ENCODE measurements at regions not wholly inside any gene's neighbourhood (a gene's known extent, or its start where the extent isn't known, plus 50 kb on each side); places are given as distances from the start of the nearest gene placed in this dataset.

DNA sequence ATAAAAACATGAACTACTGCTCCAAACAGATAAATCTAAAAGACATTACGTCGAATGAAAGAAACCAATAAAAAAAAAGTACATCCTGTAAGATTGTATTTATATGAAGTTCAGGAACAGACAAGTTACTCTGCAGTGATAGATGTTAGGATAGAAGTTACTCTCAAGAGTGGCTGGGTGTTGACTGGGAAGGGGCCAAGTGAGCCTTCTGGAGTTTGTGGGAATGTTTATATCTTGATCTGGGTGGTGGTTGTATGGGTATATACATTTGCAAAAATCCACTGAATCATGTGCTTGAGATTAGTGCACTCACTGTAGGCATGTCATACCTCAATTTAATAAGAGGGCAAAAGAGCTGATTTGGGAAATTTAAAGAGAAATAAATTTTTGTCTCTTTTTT lies 485.8 kb downstream of the ARHGEF28 start:
- no peak overlapping the region for H3K27ac Mint-ChIP-seq
- TF ChIP-seq, protein P1, sequence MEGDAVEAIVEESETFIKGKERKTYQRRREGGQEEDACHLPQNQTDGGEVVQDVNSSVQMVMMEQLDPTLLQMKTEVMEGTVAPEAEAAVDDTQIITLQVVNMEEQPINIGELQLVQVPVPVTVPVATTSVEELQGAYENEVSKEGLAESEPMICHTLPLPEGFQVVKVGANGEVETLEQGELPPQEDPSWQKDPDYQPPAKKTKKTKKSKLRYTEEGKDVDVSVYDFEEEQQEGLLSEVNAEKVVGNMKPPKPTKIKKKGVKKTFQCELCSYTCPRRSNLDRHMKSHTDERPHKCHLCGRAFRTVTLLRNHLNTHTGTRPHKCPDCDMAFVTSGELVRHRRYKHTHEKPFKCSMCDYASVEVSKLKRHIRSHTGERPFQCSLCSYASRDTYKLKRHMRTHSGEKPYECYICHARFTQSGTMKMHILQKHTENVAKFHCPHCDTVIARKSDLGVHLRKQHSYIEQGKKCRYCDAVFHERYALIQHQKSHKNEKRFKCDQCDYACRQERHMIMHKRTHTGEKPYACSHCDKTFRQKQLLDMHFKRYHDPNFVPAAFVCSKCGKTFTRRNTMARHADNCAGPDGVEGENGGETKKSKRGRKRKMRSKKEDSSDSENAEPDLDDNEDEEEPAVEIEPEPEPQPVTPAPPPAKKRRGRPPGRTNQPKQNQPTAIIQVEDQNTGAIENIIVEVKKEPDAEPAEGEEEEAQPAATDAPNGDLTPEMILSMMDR (IDR thresholded peaks at IDR 0.05) = no peak
- H3K4me1 Mint-ChIP-seq (ENCODE audit: low read depth) = no peaks in the 10 kb centered on the region
- peaks cover 9% of the 10 kb centered on the region for H3K27me3 Mint-ChIP-seq (ENCODE audit: insufficient read depth)
- no peak overlapping the region for H3K4me3 Mint-ChIP-seq
- DNase-seq = no peak
- no peaks in the 10 kb centered on the region for H3K36me3 Mint-ChIP-seq (ENCODE audit: low read depth)
- no peaks in the 10 kb centered on the region for H3K9me3 Mint-ChIP-seq

DNA sequence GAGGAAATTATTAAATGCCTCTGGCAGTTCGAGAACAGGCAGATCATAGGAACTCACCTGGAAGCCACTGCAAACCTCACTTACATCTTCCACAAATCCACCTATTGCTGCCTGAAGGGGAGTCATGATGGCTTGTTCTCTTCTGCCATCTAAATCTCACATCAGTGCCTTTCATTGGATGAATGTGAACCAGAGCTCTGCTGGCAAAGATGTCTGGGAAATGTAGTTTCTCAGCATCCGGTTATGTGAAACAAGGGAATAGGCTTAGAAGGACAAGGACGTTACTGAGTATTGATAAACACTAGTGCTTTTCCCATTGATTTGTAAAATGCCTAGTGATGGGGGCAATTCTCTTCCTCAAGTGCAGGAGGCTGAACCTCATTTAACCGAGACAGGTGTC lies 483.3 kb downstream of the ARHGEF28 start:
- Mint-ChIP-seq H3K27me3 (ENCODE audit: insufficient read depth) (peaks cover 13% of the 10 kb centered on the region), H3K4me3 (no peak overlapping the region), H3K4me1 (ENCODE audit: low read depth) (no peaks in the 10 kb centered on the region), H3K27ac (no peak overlapping the region), H3K36me3 (ENCODE audit: low read depth) (no peaks in the 10 kb centered on the region), H3K9me3 (no peaks in the 10 kb centered on the region)
- TF ChIP-seq, protein P1 (IDR thresholded peaks at IDR 0.05) = no peak
- no peak for DNase-seq

DNA sequence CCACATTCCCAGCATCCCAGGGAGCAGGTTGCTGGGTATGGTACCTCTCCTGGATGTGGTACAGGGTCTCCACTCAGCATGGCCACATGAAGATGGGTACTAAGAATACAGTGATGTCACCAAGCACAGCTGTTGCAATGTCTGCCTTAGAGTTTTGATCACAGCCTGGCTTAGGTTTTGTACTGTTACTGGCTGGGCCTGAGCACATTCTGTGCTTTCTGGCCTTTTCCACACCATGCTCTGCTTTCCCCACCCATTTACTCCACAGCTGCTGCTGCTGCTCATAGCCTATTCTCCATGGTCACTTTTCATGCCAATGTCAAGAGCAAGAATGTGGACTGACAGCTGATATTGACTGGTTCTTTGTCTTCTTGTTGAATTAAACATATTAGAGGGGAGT lies 481.9 kb downstream of the ARHGEF28 start:
- DNase-seq = no peak
- Mint-ChIP-seq H3K27me3 (ENCODE audit: insufficient read depth) (peaks cover 13% of the 10 kb centered on the region), H3K4me1 (ENCODE audit: low read depth) (no peaks in the 10 kb centered on the region), H3K27ac (no peak overlapping the region), H3K9me3 (no peaks in the 10 kb centered on the region), H3K36me3 (ENCODE audit: low read depth) (no peaks in the 10 kb centered on the region), H3K4me3 (no peak overlapping the region)
- TF ChIP-seq, protein P1 (IDR thresholded peaks at IDR 0.05) = no peak

DNA sequence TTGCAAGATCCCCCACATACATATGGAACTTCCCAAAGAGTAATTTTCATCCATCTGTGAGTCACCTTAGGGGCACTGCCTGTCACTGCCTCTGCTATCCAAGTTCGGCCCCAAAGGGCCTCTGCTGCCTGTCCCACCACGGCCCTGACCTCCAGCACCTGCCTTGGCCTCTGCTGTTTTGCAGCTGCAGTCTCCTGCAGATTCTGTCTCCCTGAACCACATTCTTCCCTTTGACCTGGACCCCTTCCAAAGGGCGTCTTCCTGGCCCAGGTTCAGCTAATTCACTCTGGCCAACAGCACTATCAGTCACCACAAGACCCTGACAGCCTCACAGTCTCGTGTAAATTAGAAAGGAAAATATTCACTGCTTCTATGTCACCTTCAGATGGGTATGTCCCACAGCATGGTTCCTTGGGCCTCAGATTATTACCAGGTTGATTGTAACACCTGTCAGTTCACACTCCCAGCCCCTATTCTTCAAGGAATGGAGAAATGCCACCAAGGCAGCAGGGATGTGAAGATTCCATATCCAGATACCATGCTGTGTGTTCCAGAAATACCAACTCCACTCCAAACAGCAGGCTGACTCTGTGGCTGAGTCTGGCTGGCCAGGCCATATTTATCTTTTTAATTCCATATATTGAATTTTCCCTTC lies 479.3 kb downstream of the ARHGEF28 start:
- Mint-ChIP-seq H3K27ac (no peak overlapping the region), H3K4me3 (no peak overlapping the region), H3K9me3 (no peaks in the 10 kb centered on the region), H3K4me1 (ENCODE audit: low read depth) (no peaks in the 10 kb centered on the region), H3K36me3 (ENCODE audit: low read depth) (no peaks in the 10 kb centered on the region), H3K27me3 (ENCODE audit: insufficient read depth) (peaks cover 16% of the 10 kb centered on the region)
- TF ChIP-seq, protein P1 (IDR thresholded peaks at IDR 0.05) = no peak
- no peak for DNase-seq

DNA sequence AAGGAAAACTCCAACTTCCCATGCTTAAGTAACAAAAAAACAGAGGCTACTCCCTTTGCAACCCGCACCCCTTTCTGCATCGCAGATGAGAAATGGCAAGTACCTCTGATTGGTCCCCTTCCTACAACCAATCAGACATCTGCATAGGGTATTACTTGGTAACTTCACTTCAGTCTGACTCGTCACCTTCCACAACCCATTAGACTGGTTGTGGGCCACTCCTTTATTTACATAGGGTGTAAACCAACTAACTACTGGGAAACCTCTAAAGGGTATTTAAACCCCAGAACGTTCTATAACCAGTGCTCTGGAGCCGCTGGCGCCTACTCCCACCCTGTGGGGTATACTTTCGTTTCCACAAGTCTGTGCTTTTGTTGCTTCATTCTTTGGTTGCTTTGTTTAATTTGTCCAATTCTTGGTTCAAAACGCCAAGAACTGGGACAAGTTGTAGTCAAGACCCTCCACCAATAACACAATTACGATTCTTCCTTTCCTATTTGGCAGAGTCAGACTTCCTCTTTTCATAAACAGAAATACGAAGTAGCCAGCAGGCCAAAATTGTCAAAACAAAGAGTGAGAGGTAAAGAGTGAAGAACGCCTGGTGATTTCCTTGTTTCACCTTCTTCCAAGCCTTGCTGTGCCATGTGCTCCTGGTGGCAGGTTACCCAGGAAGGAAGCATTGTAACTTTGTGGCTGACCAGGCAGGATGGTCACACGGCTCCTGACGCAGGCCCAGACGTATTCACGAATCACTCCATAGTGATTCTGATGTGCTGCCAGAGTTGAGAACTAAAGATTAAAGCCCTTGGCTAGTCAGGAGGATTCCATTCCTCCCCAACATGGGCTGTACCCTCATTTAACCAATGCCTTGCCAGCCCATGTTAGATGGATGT lies 477.4 kb downstream of the ARHGEF28 start:
- peaks cover 10% of the 10 kb centered on the region for H3K27me3 Mint-ChIP-seq (ENCODE audit: insufficient read depth)
- no peaks in the 10 kb centered on the region for H3K4me1 Mint-ChIP-seq (ENCODE audit: low read depth)
- no peak overlapping the region for H3K27ac Mint-ChIP-seq
- DNase-seq = no peak
- peaks cover 8% of the 10 kb centered on the region for H3K9me3 Mint-ChIP-seq
- H3K4me3 Mint-ChIP-seq = no peak overlapping the region
- TF ChIP-seq, protein P1 (IDR thresholded peaks at IDR 0.05) = no peak
- no peaks in the 10 kb centered on the region; the same call in 1 of the 2 replicates for H3K36me3 Mint-ChIP-seq (ENCODE audit: low read depth)
